GM12878 (cell line): ENCODE measurements at regions not wholly inside any gene's neighbourhood (a gene's known extent, or its start where the extent isn't known, plus 50 kb on each side); places are given as distances from the start of the nearest gene placed in this dataset.
"Not testable (repeated sequence)": the region's sequence is repeated elsewhere in the genome, so short reads cannot be mapped to it uniquely, and the experiment has no call there.

Experiments used
- ATAC-seq: fragments of 200-7000 bp; cut with Tn5 transposase; 3 replicates; pipeline ENCODE4 v1.9.1; 2020; ENCODE audit warnings: mild to moderate bottlenecking, moderate library complexity
- BruUV-seq: library from RNA; stranded (reverse); fragments of 400-500 nt; replicated peaks from 2 replicates; lab custom pipeline; 2021; lab: Mats Ljungman, UMichigan
- CTCF ChIA-PET: fragments of 300-600 bp; sonication (Branson Sonifier 250); formaldehyde crosslinking; extraction: SDS; loops from one replicate; lab custom pipeline; 2021; ENCODE audit warnings: inconsistent platforms; lab: Yijun Ruan, JAX
- POLR2A ChIA-PET: fragments of 350-600 bp; formaldehyde crosslinking; extraction: SDS; loops from one replicate; lab custom pipeline; 2021; ENCODE audit warnings: inconsistent platforms; lab: Charles Lee
- RAD21 ChIA-PET: fragments of 300-600 bp; sonication (Branson Sonifier 250); formaldehyde crosslinking; loops from one replicate; lab custom pipeline; 2023; ENCODE audit warnings: antibody characterized with exemption; ENCODE audit not compliant: unreplicated experiment; lab: Charles Lee
- SMC1A ChIA-PET: fragments of 300-600 bp; sonication (Branson Sonifier 250); formaldehyde crosslinking; loops from one replicate; lab custom pipeline; 2023; ENCODE audit not compliant: unreplicated experiment, uncharacterized antibody; lab: Charles Lee
- DNase-seq: peaks from one replicate; pipeline ENCODE4 v3.0.0-alpha.2; 2011; ENCODE audit warnings: low read depth, low spot score
- FAIRE-seq: peaks from 3 replicates; lab custom pipeline; 2011; peaks lifted over from hg19 to GRCh38; lab: Jason Lieb, UNC
- H2AFZ ChIP-seq: 2 replicates; pipeline ENCODE4 v1.6.0; 2011; ENCODE audit warnings: low read depth, low read length, control low read depth; ENCODE audit not compliant: control insufficient read depth
- H3K27ac ChIP-seq: 2 replicates; pipeline ENCODE4 v1.5.1; 2011; ENCODE audit warnings: control low read depth; ENCODE audit not compliant: control insufficient read depth, insufficient read depth
- H3K27me3 ChIP-seq, 2 experiments: replicated peaks in 1 of 2; 2 replicates each; pipeline versions ENCODE4 v1.6.0 to v1.6.1; 2011; ENCODE audit warnings: low read length in 1 of 2; ENCODE audit not compliant: control insufficient read depth in 2 of 2, insufficient read depth in 2 of 2
- H3K36me3 ChIP-seq, 2 experiments: 2 replicates each; pipeline ENCODE4 v1.5.1; 2011; ENCODE audit warnings: low read length in 1 of 2; ENCODE audit not compliant: control insufficient read depth in 2 of 2, insufficient read depth in 2 of 2
- H3K4me1 ChIP-seq: 2 replicates; pipeline ENCODE4 v1.6.1; 2011; ENCODE audit warnings: mild to moderate bottlenecking, low read length, moderate library complexity, mixed read lengths; ENCODE audit not compliant: control insufficient read depth, insufficient read depth
- H3K4me2 ChIP-seq: 2 replicates; pipeline ENCODE4 v1.6.0; 2011; ENCODE audit warnings: control low read depth; ENCODE audit not compliant: control insufficient read depth, insufficient read depth
- H3K4me3 ChIP-seq: fragments of 200-600 bp; sonication (generic); 2 replicates; pipeline ENCODE4 v1.5.1; 2016
- H3K79me2 ChIP-seq: 2 replicates; pipeline ENCODE4 v1.6.0; 2011; ENCODE audit warnings: low read length; ENCODE audit not compliant: control insufficient read depth, insufficient read depth
- H3K9ac ChIP-seq: 2 replicates; pipeline ENCODE4 v1.8.0; 2011; ENCODE audit warnings: low read length, control low read depth, mixed read lengths; ENCODE audit not compliant: control insufficient read depth, insufficient read depth
- H3K9me3 ChIP-seq: replicated peaks from 3 replicates; pipeline ENCODE4 v1.5.1; 2011; ENCODE audit warnings: mild to moderate bottlenecking, low read length; ENCODE audit not compliant: control insufficient read depth, insufficient read depth
- H4K20me1 ChIP-seq: 2 replicates; pipeline ENCODE4 v1.6.0; 2011; ENCODE audit not compliant: control insufficient read depth, insufficient read depth
- BRCA1 ChIP-seq: IDR thresholded peaks from 2 replicates; pipeline ENCODE4 v1.6.1; 2011; ENCODE audit warnings: low read depth, low read length, improper control_type of control experiment
- CHD4 ChIP-seq: fragments of 200-600 bp; sonication (generic); IDR thresholded peaks from 2 replicates; pipeline ENCODE4 v1.6.1; 2016; ENCODE audit warnings: mild to moderate bottlenecking
- EGR1 ChIP-seq, 2 experiments: IDR thresholded peaks; 1 replicate in 1 of 2; 2 replicates in 1 of 2; pipeline ENCODE4 v1.6.1; 2011 to 2012; ENCODE audit warnings: low read depth in 2 of 2, low read length in 2 of 2, borderline replicate concordance in 1 of 2, mild to moderate bottlenecking in 1 of 2, moderate library complexity in 1 of 2
- EZH2 ChIP-seq: IDR thresholded peaks from 2 replicates; pipeline ENCODE4 v1.6.1; 2012; ENCODE audit warnings: low read depth, mild to moderate bottlenecking, control low read depth, inconsistent platforms, low read length, borderline replicate concordance; ENCODE audit not compliant: control insufficient read depth
- LARP7 ChIP-seq: fragments of 450-650 bp; IDR thresholded peaks from 2 replicates; pipeline ENCODE4 v1.6.1; 2017; ENCODE audit warnings: mild to moderate bottlenecking
- PAX8 ChIP-seq: fragments of 450-650 bp; IDR thresholded peaks from 2 replicates; pipeline ENCODE4 v1.6.1; 2017; ENCODE audit warnings: mild to moderate bottlenecking, moderate library complexity
- RELA ChIP-seq: fragments of 450-650 bp; IDR thresholded peaks from 2 replicates; pipeline ENCODE4 v1.8.0; 2014; ENCODE audit warnings: borderline replicate concordance; ENCODE audit not compliant: partially characterized antibody
- RUNX3 ChIP-seq: IDR thresholded peaks from 2 replicates; pipeline ENCODE4 v1.6.1; 2012; ENCODE audit warnings: low read length, inconsistent platforms
- TARDBP ChIP-seq: IDR thresholded peaks from 2 replicates; pipeline ENCODE4 v1.6.1; 2016; ENCODE audit warnings: borderline replicate concordance
- WGBS: methylation state at CpG from one replicate; pipeline ENCODE4 v1.1.6; 2016; ENCODE audit warnings: low lambda C conversion rate; ENCODE audit not compliant: insufficient replicate concordance, insufficient coverage; ENCODE audit errors: missing lambda C conversion rate; 5-methylcytosine and 5-hydroxymethylcytosine counted together
- in situ Hi-C: fragments of 300-500 bp; cut with MboI; formaldehyde crosslinking; loops from 9 replicates; pipeline ENCODE4 v1.14.3; 2018; ENCODE audit warnings: mixed read lengths
- intact Hi-C: fragments of 100-400 bp; cut with micrococcal nuclease; formaldehyde crosslinking; loops from one replicate; pipeline ENCODE4 v1.14.2; 2022; ENCODE audit not compliant: unreplicated experiment
- TF ChIP-seq, protein P1 (sequence below): IDR thresholded peaks from 2 replicates; pipeline ENCODE4 v1.6.1; 2011; ENCODE audit warnings: mild to moderate bottlenecking, low read depth, low read length, moderate library complexity; ENCODE audit not compliant: insufficient replicate concordance
- TF ChIP-seq, protein P2 (sequence below): fragments of 450-650 bp; conservative IDR thresholded peaks from 2 replicates; pipeline ENCODE4 v1.6.1; 2017; ENCODE audit warnings: mild to moderate bottlenecking, moderate library complexity

DNA sequence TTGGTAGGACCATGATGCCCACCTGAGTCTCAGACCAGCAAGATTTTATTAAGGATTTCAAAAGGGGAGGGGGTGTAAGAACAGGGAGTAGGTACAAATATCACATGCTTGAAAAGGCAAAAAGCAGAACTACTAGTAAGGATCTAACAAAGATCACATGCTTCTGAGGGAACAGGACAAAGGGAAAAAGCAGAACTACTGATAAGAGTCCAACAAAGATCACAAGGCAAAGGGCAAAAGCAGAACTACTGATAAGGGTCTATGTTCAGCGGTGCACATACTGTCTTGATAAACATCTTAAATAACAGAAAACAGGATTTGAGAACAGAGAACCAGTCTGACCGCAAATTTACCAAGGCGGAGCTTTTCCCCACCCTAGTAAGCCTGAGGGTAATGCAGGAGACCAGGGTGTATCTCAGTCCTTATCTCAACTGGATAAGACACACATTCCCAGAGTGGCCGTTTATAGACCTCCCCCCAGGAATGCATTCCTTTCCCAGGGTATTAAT lies 573.0 kb upstream of the CPXCR1 start:
- H3K27ac ChIP-seq, H3K27me3 ChIP-seq, ATAC-seq, H3K4me1 ChIP-seq, H3K4me2 ChIP-seq, DNase-seq, H3K9me3 ChIP-seq, H3K4me3 ChIP-seq, FAIRE-seq, intact Hi-C loops, H3K36me3 ChIP-seq, BruUV-seq, RAD21 ChIA-PET, SMC1A ChIA-PET, H3K79me2 ChIP-seq, H4K20me1 ChIP-seq, POLR2A ChIA-PET, H3K9ac ChIP-seq, H2AFZ ChIP-seq, in situ Hi-C loops: not testable (repeated sequence)
- WGBS: 62% methylated on average over 4 of the region's 4 CpGs
- CTCF ChIA-PET: interaction anchor here (0.7 kb wide), 1 partner anchor 103 kb away, joined by 3 read pairs; no protein-coding TSS in a partner anchor

DNA sequence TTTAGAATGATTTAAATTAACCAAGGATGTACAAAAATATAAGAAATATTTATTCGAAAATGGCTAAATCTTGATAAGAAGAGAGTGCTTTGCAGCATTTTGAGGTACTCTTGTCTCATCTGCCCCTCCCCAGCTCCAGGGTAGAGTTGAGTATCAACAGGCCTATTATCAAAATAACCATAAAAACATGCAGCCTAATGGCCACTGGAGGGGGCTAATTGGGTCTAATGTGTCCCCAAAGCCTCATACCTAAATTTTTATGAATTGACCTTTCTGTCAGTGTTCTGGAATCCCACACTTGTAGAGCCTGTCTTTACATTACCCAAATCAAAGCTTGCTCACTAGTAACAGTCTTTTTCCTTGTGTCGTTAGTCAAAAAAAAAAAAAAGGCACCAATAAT lies 544.9 kb upstream of the CPXCR1 start:
- WGBS: 0% methylated on average over 2 of the region's 2 CpGs
- FAIRE-seq (no peak), DNase-seq (no peak), ATAC-seq (no peak)
- no peaks in the 10 kb centered on the region for H3K36me3 ChIP-seq
- H3K27me3 ChIP-seq: no peaks in the 10 kb centered on the region
- H3K9ac ChIP-seq: no peak overlapping the region
- no peak overlapping the region for H3K4me2 ChIP-seq
- ChIA-PET CTCF (interaction anchor here (0.7 kb wide), 1 partner anchor 8 kb away, joined by 3 read pairs; no protein-coding TSS in a partner anchor), SMC1A (no interaction called here), RAD21 (no interaction called here), POLR2A (no interaction called here)
- no peaks in the 10 kb centered on the region for H3K79me2 ChIP-seq
- no peaks in the 10 kb centered on the region for H3K9me3 ChIP-seq
- intact Hi-C loops (no loop called here), in situ Hi-C loops (no loop called here)
- H3K4me3 ChIP-seq: no peak overlapping the region
- H4K20me1 ChIP-seq: no peaks in the 10 kb centered on the region
- no peak overlapping the region for H3K27ac ChIP-seq
- H2AFZ ChIP-seq: no peak overlapping the region
- no TSS peak for BruUV-seq
- H3K4me1 ChIP-seq: no peaks in the 10 kb centered on the region
- TF ChIP-seq TARDBP: no peak
- TF ChIP-seq BRCA1: no peak
- no peak for TF ChIP-seq LARP7
- no peak for TF ChIP-seq PAX8
- no peak for TF ChIP-seq EZH2
- TF ChIP-seq, protein P1, sequence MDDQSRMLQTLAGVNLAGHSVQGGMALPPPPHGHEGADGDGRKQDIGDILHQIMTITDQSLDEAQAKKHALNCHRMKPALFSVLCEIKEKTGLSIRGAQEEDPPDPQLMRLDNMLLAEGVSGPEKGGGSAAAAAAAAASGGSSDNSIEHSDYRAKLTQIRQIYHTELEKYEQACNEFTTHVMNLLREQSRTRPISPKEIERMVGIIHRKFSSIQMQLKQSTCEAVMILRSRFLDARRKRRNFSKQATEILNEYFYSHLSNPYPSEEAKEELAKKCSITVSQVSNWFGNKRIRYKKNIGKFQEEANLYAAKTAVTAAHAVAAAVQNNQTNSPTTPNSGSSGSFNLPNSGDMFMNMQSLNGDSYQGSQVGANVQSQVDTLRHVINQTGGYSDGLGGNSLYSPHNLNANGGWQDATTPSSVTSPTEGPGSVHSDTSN: no peak
- TF ChIP-seq RELA: no peak
- no peak for TF ChIP-seq RUNX3
- TF ChIP-seq CHD4: no peak
- no peak for TF ChIP-seq EGR1 (IDR thresholded peaks at IDR 0.05; ENCODE audit: borderline replicate concordance in 1 of 2, low read depth in 2 of 2, low read length in 2 of 2)
- TF ChIP-seq, protein P2, sequence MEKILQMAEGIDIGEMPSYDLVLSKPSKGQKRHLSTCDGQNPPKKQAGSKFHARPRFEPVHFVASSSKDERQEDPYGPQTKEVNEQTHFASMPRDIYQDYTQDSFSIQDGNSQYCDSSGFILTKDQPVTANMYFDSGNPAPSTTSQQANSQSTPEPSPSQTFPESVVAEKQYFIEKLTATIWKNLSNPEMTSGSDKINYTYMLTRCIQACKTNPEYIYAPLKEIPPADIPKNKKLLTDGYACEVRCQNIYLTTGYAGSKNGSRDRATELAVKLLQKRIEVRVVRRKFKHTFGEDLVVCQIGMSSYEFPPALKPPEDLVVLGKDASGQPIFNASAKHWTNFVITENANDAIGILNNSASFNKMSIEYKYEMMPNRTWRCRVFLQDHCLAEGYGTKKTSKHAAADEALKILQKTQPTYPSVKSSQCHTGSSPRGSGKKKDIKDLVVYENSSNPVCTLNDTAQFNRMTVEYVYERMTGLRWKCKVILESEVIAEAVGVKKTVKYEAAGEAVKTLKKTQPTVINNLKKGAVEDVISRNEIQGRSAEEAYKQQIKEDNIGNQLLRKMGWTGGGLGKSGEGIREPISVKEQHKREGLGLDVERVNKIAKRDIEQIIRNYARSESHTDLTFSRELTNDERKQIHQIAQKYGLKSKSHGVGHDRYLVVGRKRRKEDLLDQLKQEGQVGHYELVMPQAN: no peak
